ENCODE measurements at regions not wholly inside any gene's neighbourhood (a gene's known extent, or its start where the extent isn't known, plus 50 kb on each side); places are given as distances from the start of the nearest gene placed in this dataset.
"Not testable (repeated sequence)": the region's sequence is repeated elsewhere in the genome, so short reads cannot be mapped to it uniquely, and the experiment has no call there.

- H3K4me2 ChIP-seq (ENCODE audit: unreplicated experiment); H3K9ac ChIP-seq; H2AFZ ChIP-seq; H3K27me3 ChIP-seq (replicated peaks; ENCODE audit: insufficient read depth); H3K4me1 ChIP-seq (ENCODE audit: insufficient read depth); H3K9me3 ChIP-seq (ENCODE audit: low read depth); H4K20me1 ChIP-seq (ENCODE audit: insufficient read depth); H3K79me2 ChIP-seq (ENCODE audit: insufficient read depth); H3K9me2 ChIP-seq (ENCODE audit: insufficient read depth); DNase-seq; H3K4me3 ChIP-seq; H3F3A ChIP-seq (ENCODE audit: insufficient read depth); in situ Hi-C loops (cut with MboI); H3K27ac ChIP-seq; H3K36me3 ChIP-seq (ENCODE audit: low read depth): not testable (repeated sequence)
- 61 to 77% methylated on average over 2 of the region's 2 CpGs for WGBS, 2 experiments (ENCODE audit: low coverage in 1 of 2, low lambda C conversion rate in 2 of 2, missing lambda C conversion rate in 2 of 2)
Observed at GRCh38 chr4:52157071-52157470, 106.0 kb downstream of the SPATA18 start.

- in situ Hi-C loops (cut with MboI): no loop called here
- H3K36me3 ChIP-seq (ENCODE audit: low read depth): no peaks in the 10 kb centered on the region
- no peaks in the 10 kb centered on the region for H3K9me3 ChIP-seq (ENCODE audit: low read depth)
- H3K4me3 ChIP-seq: 0 out of 2 replicates have a peak overlapping the region, but pooled peaks have one; percentile 40
- H4K20me1 ChIP-seq (ENCODE audit: insufficient read depth): no peaks in the 10 kb centered on the region
- WGBS, 2 experiments (ENCODE audit: low coverage in 1 of 2, low lambda C conversion rate in 2 of 2, missing lambda C conversion rate in 2 of 2): 27 to 32% methylated on average over 4 of the region's 4 CpGs
- H3K79me2 ChIP-seq (ENCODE audit: insufficient read depth): no peaks in the 10 kb centered on the region
- no peak overlapping the region for H3K9ac ChIP-seq
- H3K27me3 ChIP-seq (replicated peaks; ENCODE audit: insufficient read depth): no peaks in the 10 kb centered on the region; the same call in 1 of the 2 replicates
- H3K9me2 ChIP-seq (ENCODE audit: insufficient read depth): no peaks in the 10 kb centered on the region
- no peak overlapping the region for H3K27ac ChIP-seq
- H3K4me1 ChIP-seq (ENCODE audit: insufficient read depth): no peaks in the 10 kb centered on the region
- no peaks in the 10 kb centered on the region for H3F3A ChIP-seq (ENCODE audit: insufficient read depth)
- H2AFZ ChIP-seq: peak overlapping the region; percentile 51; the same call in 1 of the 2 replicates
- TF ChIP-seq EZH2phosphoT487 (IDR thresholded peaks at IDR 0.05; ENCODE audit: insufficient read depth, low read depth) (no peak), EZH2 (IDR thresholded peaks at IDR 0.05; ENCODE audit: insufficient read depth, poor library complexity, severe bottlenecking) (no peak)
- peak; percentile 33 for DNase-seq
- no peak overlapping the region for H3K4me2 ChIP-seq (ENCODE audit: unreplicated experiment)
Observed at GRCh38 chr4:52157641-52158316, 106.7 kb downstream of the SPATA18 start.

- no peak for TF ChIP-seq EZH2phosphoT487 (IDR thresholded peaks at IDR 0.05; ENCODE audit: insufficient read depth, low read depth)
- no peak for TF ChIP-seq EZH2 (IDR thresholded peaks at IDR 0.05; ENCODE audit: insufficient read depth, poor library complexity, severe bottlenecking)
- Histone ChIP-seq H3K4me1 (ENCODE audit: insufficient read depth) (no peaks in the 10 kb centered on the region), H3K9me2 (ENCODE audit: insufficient read depth) (no peaks in the 10 kb centered on the region), H2AFZ (no peak overlapping the region), H3K9me3 (ENCODE audit: low read depth) (no peaks in the 10 kb centered on the region), H3K27ac (no peak overlapping the region), H3K27me3 (replicated peaks; ENCODE audit: insufficient read depth) (no peaks in the 10 kb centered on the region), H3K4me3 (no peak overlapping the region), H3K4me2 (ENCODE audit: unreplicated experiment) (no peak overlapping the region), H3K79me2 (ENCODE audit: insufficient read depth) (no peaks in the 10 kb centered on the region), H3K9ac (no peak overlapping the region), H3F3A (ENCODE audit: insufficient read depth) (no peaks in the 10 kb centered on the region), H4K20me1 (ENCODE audit: insufficient read depth) (no peaks in the 10 kb centered on the region), H3K36me3 (ENCODE audit: low read depth) (no peaks in the 10 kb centered on the region)
- WGBS, 2 experiments (ENCODE audit: low coverage in 1 of 2, low lambda C conversion rate in 2 of 2, missing lambda C conversion rate in 2 of 2): 51 to 52% methylated on average over 4 of the region's 4 CpGs
- DNase-seq: no peak
- in situ Hi-C loops (cut with MboI): no loop called here
Observed at GRCh38 chr4:52160859-52161258, 109.8 kb downstream of the SPATA18 start.

- no peaks in the 10 kb centered on the region for H3K79me2 ChIP-seq (ENCODE audit: insufficient read depth)
- no peaks in the 10 kb centered on the region for H3K4me1 ChIP-seq (ENCODE audit: insufficient read depth)
- DNase-seq: no peak
- no peak overlapping the region for H3K27ac ChIP-seq
- H3K9me3 ChIP-seq (ENCODE audit: low read depth): no peaks in the 10 kb centered on the region
- no peak overlapping the region for H3K4me2 ChIP-seq (ENCODE audit: unreplicated experiment)
- no peak overlapping the region for H2AFZ ChIP-seq
- no peaks in the 10 kb centered on the region for H3K9me2 ChIP-seq (ENCODE audit: insufficient read depth)
- H3F3A ChIP-seq (ENCODE audit: insufficient read depth): no peaks in the 10 kb centered on the region
- 11 to 13% methylated on average over 1 of the region's 1 CpG for WGBS, 2 experiments (ENCODE audit: low coverage in 1 of 2, low lambda C conversion rate in 2 of 2, missing lambda C conversion rate in 2 of 2)
- H3K4me3 ChIP-seq: no peak overlapping the region
- TF ChIP-seq EZH2 (IDR thresholded peaks at IDR 0.05; ENCODE audit: insufficient read depth, poor library complexity, severe bottlenecking) (no peak), EZH2phosphoT487 (IDR thresholded peaks at IDR 0.05; ENCODE audit: insufficient read depth, low read depth) (no peak)
- in situ Hi-C loops (cut with MboI): no loop called here
- H4K20me1 ChIP-seq (ENCODE audit: insufficient read depth): no peaks in the 10 kb centered on the region
- H3K36me3 ChIP-seq (ENCODE audit: low read depth): no peaks in the 10 kb centered on the region
- no peak overlapping the region for H3K9ac ChIP-seq
- H3K27me3 ChIP-seq (replicated peaks; ENCODE audit: insufficient read depth): no peaks in the 10 kb centered on the region
Observed at GRCh38 chr4:52164116-52164515, 113.0 kb downstream of the SPATA18 start.

GRCh38 chr4:52172166-52172565 is 121.1 kb downstream of the SPATA18 start:
- Histone ChIP-seq H3K36me3 (ENCODE audit: low read depth) (no peaks in the 10 kb centered on the region), H3K79me2 (ENCODE audit: insufficient read depth) (no peaks in the 10 kb centered on the region), H3K4me2 (ENCODE audit: unreplicated experiment) (no peak overlapping the region), H3K27ac (no peak overlapping the region), H3F3A (ENCODE audit: insufficient read depth) (no peaks in the 10 kb centered on the region), H2AFZ (no peak overlapping the region), H3K9me2 (ENCODE audit: insufficient read depth) (no peaks in the 10 kb centered on the region), H3K9me3 (ENCODE audit: low read depth) (no peaks in the 10 kb centered on the region), H4K20me1 (ENCODE audit: insufficient read depth) (no peaks in the 10 kb centered on the region), H3K4me3 (no peak overlapping the region), H3K4me1 (ENCODE audit: insufficient read depth) (no peaks in the 10 kb centered on the region), H3K9ac (no peak overlapping the region), H3K27me3 (replicated peaks; ENCODE audit: insufficient read depth) (no peaks in the 10 kb centered on the region)
- TF ChIP-seq EZH2 (IDR thresholded peaks at IDR 0.05; ENCODE audit: insufficient read depth, poor library complexity, severe bottlenecking): no peak
- TF ChIP-seq EZH2phosphoT487 (IDR thresholded peaks at IDR 0.05; ENCODE audit: insufficient read depth, low read depth): no peak
- 87% methylated on average over 1 of the region's 1 CpG for WGBS, 2 experiments (ENCODE audit: low coverage in 1 of 2, low lambda C conversion rate in 2 of 2, missing lambda C conversion rate in 2 of 2)
- peak; percentile 25 for DNase-seq
- in situ Hi-C loops (cut with MboI): no loop called here

Data from GM23248 (cell line).